Panc1 (cell line): ENCODE measurements at regions not wholly inside any gene's neighbourhood (a gene's known extent, or its start where the extent isn't known, plus 50 kb on each side); places are given as distances from the start of the nearest gene placed in this dataset.

Experiments used
- CTCF ChIP-seq: fragments of 450-650 bp; IDR thresholded peaks from 2 replicates; pipeline ENCODE4 v1.5.1; 2017; ENCODE audit warnings: mild to moderate bottlenecking
- POLR2AphosphoS5 ChIP-seq: IDR thresholded peaks from 2 replicates; pipeline ENCODE4 v1.6.1; 2012; ENCODE audit warnings: mild to moderate bottlenecking, low read depth, low read length, moderate library complexity

DNA sequence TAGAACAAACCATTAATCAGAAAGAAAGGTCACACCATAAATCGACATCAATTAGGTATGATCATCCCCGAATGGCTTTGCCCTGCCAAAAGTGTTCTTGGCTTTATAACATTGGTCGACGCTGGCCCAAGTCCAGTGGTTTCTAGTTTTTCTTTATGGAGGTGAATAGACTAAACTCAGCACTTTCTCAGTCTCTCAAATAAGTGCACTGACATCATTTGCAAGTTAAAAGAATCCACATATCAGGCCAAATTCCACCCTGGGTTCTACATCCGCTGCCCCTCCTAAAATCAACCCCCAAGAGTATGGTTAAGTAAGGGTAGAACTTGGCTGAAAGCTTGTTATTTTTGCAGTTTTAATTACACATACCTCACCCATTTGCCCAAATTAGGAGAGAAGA, 314.3 kb downstream of the C12orf75 start:
- no peak for TF ChIP-seq CTCF
- no peak for TF ChIP-seq POLR2AphosphoS5
